Activated naive CD8-positive, alpha-beta T cell treated with anti-CD3 and anti-CD28 coated beads, Interleukin-2, amount 50 U/mL, for 24 hours (primary cell): ENCODE measurements at regions not wholly inside any gene's neighbourhood (a gene's known extent, or its start where the extent isn't known, plus 50 kb on each side); places are given as distances from the start of the nearest gene placed in this dataset.
A peak's percentile ranks its signal among the peaks of the same experiment; 100 is the strongest.
"Not testable (repeated sequence)": the region's sequence is repeated elsewhere in the genome, so short reads cannot be mapped to it uniquely, and the experiment has no call there.

Experiments used
- ATAC-seq: fragments of 150-1000 bp; cut with Tn5 transposase; one replicate; pipeline ENCODE4 v1.10.0; 2021
- DNase-seq: peaks from one replicate; pipeline ENCODE4 v3.0.0; 2021
- H3K27ac Mint-ChIP-seq: one replicate; pipeline ENCODE4 v1.8.0; 2021; ENCODE audit warnings: mild to moderate bottlenecking, mixed read lengths
- H3K27me3 Mint-ChIP-seq: one replicate; pipeline ENCODE4 v1.8.0; 2021; ENCODE audit warnings: mixed read lengths
- H3K36me3 Mint-ChIP-seq: one replicate; pipeline ENCODE4 v1.8.0; 2021; ENCODE audit warnings: low read depth, mixed read lengths
- H3K4me1 Mint-ChIP-seq: one replicate; pipeline ENCODE4 v1.8.0; 2021; ENCODE audit warnings: mixed read lengths
- H3K4me3 Mint-ChIP-seq: one replicate; pipeline ENCODE4 v1.8.0; 2021; ENCODE audit warnings: mild to moderate bottlenecking, moderate library complexity, mixed read lengths
- H3K9me3 Mint-ChIP-seq: one replicate; pipeline ENCODE4 v1.8.0; 2021; ENCODE audit warnings: mixed read lengths

- Mint-ChIP-seq H3K36me3 (no peaks in the 10 kb centered on the region), H3K27ac (no peak overlapping the region), H3K9me3 (no peaks in the 10 kb centered on the region)
Measured at GRCh38 chr11:122604621-122605020, 50.9 kb upstream of the UBASH3B start.

GRCh38 chr11:122601141-122602125 is 54.1 kb upstream of the UBASH3B start:
- H3K4me1 Mint-ChIP-seq, result no peaks in the 10 kb centered on the region
- no peak overlapping the region for H3K4me3 Mint-ChIP-seq
- H3K27ac Mint-ChIP-seq, result no peak overlapping the region
- no peak for ATAC-seq
- H3K9me3 Mint-ChIP-seq, result no peaks in the 10 kb centered on the region
- no peaks in the 10 kb centered on the region for H3K36me3 Mint-ChIP-seq
- DNase-seq, result no peak
- H3K27me3 Mint-ChIP-seq, result peaks cover 18% of the 10 kb centered on the region

More at GRCh38 chr11:122604621-122605020, 50.9 kb upstream of the UBASH3B start:
- Mint-ChIP-seq H3K27me3 (peaks cover 10% of the 10 kb centered on the region), H3K4me1 (no peaks in the 10 kb centered on the region), H3K4me3 (no peak overlapping the region)
- no peak for DNase-seq
- no peak for ATAC-seq

GRCh38 chr11:122600290-122600689 is 55.2 kb upstream of the UBASH3B start:
- Mint-ChIP-seq H3K27ac (no peak overlapping the region), H3K36me3 (no peaks in the 10 kb centered on the region)

GRCh38 chr11:122599434-122599833 is 56.1 kb upstream of the UBASH3B start:
- no peak overlapping the region for H3K4me3 Mint-ChIP-seq
- peaks cover 18% of the 10 kb centered on the region for H3K27me3 Mint-ChIP-seq
- no peaks in the 10 kb centered on the region for H3K9me3 Mint-ChIP-seq
- no peaks in the 10 kb centered on the region for H3K4me1 Mint-ChIP-seq
- DNase-seq, result no peak
- H3K36me3 Mint-ChIP-seq, result no peaks in the 10 kb centered on the region
- ATAC-seq, result no peak
- H3K27ac Mint-ChIP-seq, result no peak overlapping the region

More at GRCh38 chr11:122600290-122600689, 55.2 kb upstream of the UBASH3B start:
- Mint-ChIP-seq H3K9me3 (no peaks in the 10 kb centered on the region), H3K4me3 (no peak overlapping the region), H3K27me3 (peaks cover 18% of the 10 kb centered on the region), H3K4me1 (no peaks in the 10 kb centered on the region)
- ATAC-seq, result no peak
- DNase-seq, result no peak

GRCh38 chr11:122598971-122599370 is 56.6 kb upstream of the UBASH3B start:
- Mint-ChIP-seq H3K36me3 (no peaks in the 10 kb centered on the region), H3K4me1 (no peaks in the 10 kb centered on the region), H3K27ac (no peak overlapping the region), H3K27me3 (peaks cover 18% of the 10 kb centered on the region), H3K4me3 (no peak overlapping the region), H3K9me3 (no peaks in the 10 kb centered on the region)
- DNase-seq (no peak), ATAC-seq (no peak)

- no peaks in the 10 kb centered on the region for H3K9me3 Mint-ChIP-seq
- DNase-seq (no peak), ATAC-seq (no peak)
- H3K27me3 Mint-ChIP-seq, result peaks cover 26% of the 10 kb centered on the region
- H3K27ac Mint-ChIP-seq, result no peak overlapping the region
- H3K4me3 Mint-ChIP-seq, result no peak overlapping the region
- no peaks in the 10 kb centered on the region for H3K36me3 Mint-ChIP-seq
- H3K4me1 Mint-ChIP-seq, result peaks cover 3% of the 10 kb centered on the region
Measured at GRCh38 chr11:122597511-122597910, 58.0 kb upstream of the UBASH3B start.

- H3K4me1 Mint-ChIP-seq, result peaks cover 3% of the 10 kb centered on the region
- DNase-seq (no peak), ATAC-seq (no peak)
- H3K9me3 Mint-ChIP-seq, result no peaks in the 10 kb centered on the region
- H3K27me3 Mint-ChIP-seq, result peaks cover 23% of the 10 kb centered on the region
- H3K4me3 Mint-ChIP-seq, result no peak overlapping the region
- no peak overlapping the region for H3K27ac Mint-ChIP-seq
- H3K36me3 Mint-ChIP-seq, result no peaks in the 10 kb centered on the region
Measured at GRCh38 chr11:122594986-122595645, 60.4 kb upstream of the UBASH3B start.

GRCh38 chr11:122593473-122594420 is 61.8 kb upstream of the UBASH3B start:
- H3K36me3 Mint-ChIP-seq, result no peaks in the 10 kb centered on the region
- ATAC-seq, result no peak
- H3K27ac Mint-ChIP-seq, result no peak overlapping the region
- peaks cover 16% of the 10 kb centered on the region for H3K27me3 Mint-ChIP-seq
- DNase-seq, result no peak
- peaks cover 3% of the 10 kb centered on the region for H3K4me1 Mint-ChIP-seq
- H3K4me3 Mint-ChIP-seq, result no peak overlapping the region
- H3K9me3 Mint-ChIP-seq, result no peaks in the 10 kb centered on the region

GRCh38 chr11:122592641-122593040 is 62.9 kb upstream of the UBASH3B start:
- no peaks in the 10 kb centered on the region for H3K36me3 Mint-ChIP-seq
- no peak for DNase-seq
- peaks cover 3% of the 10 kb centered on the region for H3K4me1 Mint-ChIP-seq
- no peak for ATAC-seq
- H3K9me3 Mint-ChIP-seq, result no peaks in the 10 kb centered on the region
- H3K27me3 Mint-ChIP-seq, result peaks cover 16% of the 10 kb centered on the region
- no peak overlapping the region for H3K27ac Mint-ChIP-seq
- no peak overlapping the region for H3K4me3 Mint-ChIP-seq

- H3K4me1 Mint-ChIP-seq, result peaks cover 8% of the 10 kb centered on the region
- H3K4me3 Mint-ChIP-seq, result no peak overlapping the region
- no peak for DNase-seq
- ATAC-seq, result no peak
- H3K36me3 Mint-ChIP-seq, result no peaks in the 10 kb centered on the region
- H3K9me3 Mint-ChIP-seq, result no peaks in the 10 kb centered on the region
- peaks cover 1% of the 10 kb centered on the region for H3K27me3 Mint-ChIP-seq
- no peak overlapping the region for H3K27ac Mint-ChIP-seq
Measured at GRCh38 chr11:122584670-122585069, 70.9 kb upstream of the UBASH3B start.

GRCh38 chr11:122580071-122580470 is 75.5 kb upstream of the UBASH3B start:
- not testable (repeated sequence) for H3K27me3 Mint-ChIP-seq, H3K27ac Mint-ChIP-seq, H3K36me3 Mint-ChIP-seq, DNase-seq, ATAC-seq, H3K4me1 Mint-ChIP-seq, H3K9me3 Mint-ChIP-seq
- H3K4me3 Mint-ChIP-seq, result peak overlapping the region; percentile 73

- peaks cover 3% of the 10 kb centered on the region for H3K27me3 Mint-ChIP-seq
- no peaks in the 10 kb centered on the region for H3K36me3 Mint-ChIP-seq
- no peak overlapping the region for H3K4me3 Mint-ChIP-seq
- peaks cover 8% of the 10 kb centered on the region for H3K4me1 Mint-ChIP-seq
- DNase-seq (no peak), ATAC-seq (no peak)
- H3K27ac Mint-ChIP-seq, result no peak overlapping the region
- H3K9me3 Mint-ChIP-seq, result no peaks in the 10 kb centered on the region
Measured at GRCh38 chr11:122578171-122578825, 77.2 kb upstream of the UBASH3B start.

GRCh38 chr11:122572592-122572991 is 82.9 kb upstream of the UBASH3B start:
- H3K27me3 Mint-ChIP-seq, result peaks cover 3% of the 10 kb centered on the region
- no peak overlapping the region for H3K27ac Mint-ChIP-seq
- H3K4me3 Mint-ChIP-seq, result no peak overlapping the region
- no peaks in the 10 kb centered on the region for H3K36me3 Mint-ChIP-seq
- DNase-seq (no peak), ATAC-seq (no peak)
- no peaks in the 10 kb centered on the region for H3K4me1 Mint-ChIP-seq
- no peaks in the 10 kb centered on the region for H3K9me3 Mint-ChIP-seq

GRCh38 chr11:122563761-122564160 is 91.8 kb upstream of the UBASH3B start:
- ATAC-seq (no peak), DNase-seq (no peak)
- Mint-ChIP-seq H3K4me1 (no peaks in the 10 kb centered on the region), H3K4me3 (no peak overlapping the region), H3K27ac (no peak overlapping the region), H3K9me3 (no peaks in the 10 kb centered on the region), H3K27me3 (peaks cover 26% of the 10 kb centered on the region), H3K36me3 (no peaks in the 10 kb centered on the region)
